HG03159 (cell line): ENCODE measurements at regions not wholly inside any gene's neighbourhood (a gene's known extent, or its start where the extent isn't known, plus 50 kb on each side); places are given as distances from the start of the nearest gene placed in this dataset.
"Not testable (repeated sequence)": the region's sequence is repeated elsewhere in the genome, so short reads cannot be mapped to it uniquely, and the experiment has no call there.

Experiments
- ATAC-seq: cut with Tn5 transposase; IDR thresholded peaks from one replicate; pipeline ENCODE4 v1.9.1; 2021; ENCODE audit warnings: mild to moderate bottlenecking, moderate library complexity; ENCODE audit not compliant: unreplicated experiment

- no peak for ATAC-seq
Measured at GRCh38 chr6:163738725-163739407, 324.3 kb downstream of the QKI start.

GRCh38 chr6:163738304-163738703 is 323.8 kb downstream of the QKI start:
- no peak for ATAC-seq

- no peak for ATAC-seq
Measured at GRCh38 chr6:163735076-163735475, 320.6 kb downstream of the QKI start.

- no peak for ATAC-seq
Measured at GRCh38 chr6:163733061-163733460, 318.5 kb downstream of the QKI start.

GRCh38 chr6:163732479-163732878 is 318.0 kb downstream of the QKI start:
- ATAC-seq: no peak

- ATAC-seq: not testable (repeated sequence)
Measured at GRCh38 chr6:163732014-163732351, 317.5 kb downstream of the QKI start.

GRCh38 chr6:163731215-163732013 is 316.9 kb downstream of the QKI start:
- ATAC-seq: no peak

GRCh38 chr6:163730246-163731210 is 316.0 kb downstream of the QKI start:
- no peak for ATAC-seq

- no peak for ATAC-seq
Measured at GRCh38 chr6:163729127-163729872, 314.8 kb downstream of the QKI start.

GRCh38 chr6:163728442-163729126 is 314.1 kb downstream of the QKI start:
- no peak for ATAC-seq

GRCh38 chr6:163726037-163726695 is 311.6 kb downstream of the QKI start:
- no peak for ATAC-seq

- no peak for ATAC-seq
Measured at GRCh38 chr6:163725008-163725941, 310.8 kb downstream of the QKI start.

- ATAC-seq: no peak
Measured at GRCh38 chr6:163724196-163724595, 309.7 kb downstream of the QKI start.

GRCh38 chr6:163723759-163724158 is 309.2 kb downstream of the QKI start:
- no peak for ATAC-seq

- ATAC-seq: no peak
Measured at GRCh38 chr6:163721922-163722692, 307.6 kb downstream of the QKI start.

- no peak for ATAC-seq
Measured at GRCh38 chr6:163721435-163721834, 306.9 kb downstream of the QKI start.

- no peak for ATAC-seq
Measured at GRCh38 chr6:163720460-163721235, 306.1 kb downstream of the QKI start.
